ENCODE measurements at regions not wholly inside any gene's neighbourhood (a gene's known extent, or its start where the extent isn't known, plus 50 kb on each side); places are given as distances from the start of the nearest gene placed in this dataset.
"Not testable (repeated sequence)": the region's sequence is repeated elsewhere in the genome, so short reads cannot be mapped to it uniquely, and the experiment has no call there.

DNA sequence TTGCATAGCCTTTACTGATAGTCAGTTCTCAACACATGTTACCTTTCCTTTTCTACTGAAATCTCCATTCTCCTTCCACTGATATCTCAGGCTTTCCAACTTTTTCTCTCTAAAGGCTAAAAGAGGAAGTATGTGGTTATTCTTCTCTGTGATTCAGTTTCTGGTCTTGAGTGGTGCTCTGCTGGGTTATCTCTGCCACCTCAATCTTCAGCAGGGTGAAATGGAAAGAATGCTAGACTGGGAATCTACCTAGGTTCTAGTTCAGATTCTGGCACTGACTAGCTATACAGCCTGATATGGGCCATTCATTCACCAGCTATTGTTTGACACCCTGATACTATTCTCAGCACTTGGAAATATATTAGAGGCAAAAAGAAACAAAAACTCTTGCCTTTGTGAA, 124.9 kb upstream of the GRIA1 start:
- DNase-seq (ENCODE audit: low read depth): no peak

DNA sequence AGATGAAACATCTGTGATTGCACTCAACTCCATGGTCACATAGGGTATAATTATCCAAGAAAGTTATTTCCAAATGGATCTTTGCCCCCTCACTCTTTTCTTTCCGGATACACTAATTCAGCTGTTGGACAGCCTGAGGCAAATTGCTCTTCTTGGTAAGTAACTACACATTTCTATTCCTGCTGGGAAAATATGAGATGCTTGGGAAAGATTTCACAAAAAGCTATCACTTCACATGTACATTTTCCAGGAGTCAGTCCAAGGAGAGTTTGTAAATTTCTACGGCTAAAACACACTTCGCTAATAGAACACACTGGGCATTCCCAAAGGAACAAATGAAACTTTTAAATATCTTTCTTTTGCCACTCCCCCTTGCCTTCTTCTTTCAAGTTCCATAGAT, 123.0 kb upstream of the GRIA1 start:
- DNase-seq (ENCODE audit: low read depth): no peak

DNA sequence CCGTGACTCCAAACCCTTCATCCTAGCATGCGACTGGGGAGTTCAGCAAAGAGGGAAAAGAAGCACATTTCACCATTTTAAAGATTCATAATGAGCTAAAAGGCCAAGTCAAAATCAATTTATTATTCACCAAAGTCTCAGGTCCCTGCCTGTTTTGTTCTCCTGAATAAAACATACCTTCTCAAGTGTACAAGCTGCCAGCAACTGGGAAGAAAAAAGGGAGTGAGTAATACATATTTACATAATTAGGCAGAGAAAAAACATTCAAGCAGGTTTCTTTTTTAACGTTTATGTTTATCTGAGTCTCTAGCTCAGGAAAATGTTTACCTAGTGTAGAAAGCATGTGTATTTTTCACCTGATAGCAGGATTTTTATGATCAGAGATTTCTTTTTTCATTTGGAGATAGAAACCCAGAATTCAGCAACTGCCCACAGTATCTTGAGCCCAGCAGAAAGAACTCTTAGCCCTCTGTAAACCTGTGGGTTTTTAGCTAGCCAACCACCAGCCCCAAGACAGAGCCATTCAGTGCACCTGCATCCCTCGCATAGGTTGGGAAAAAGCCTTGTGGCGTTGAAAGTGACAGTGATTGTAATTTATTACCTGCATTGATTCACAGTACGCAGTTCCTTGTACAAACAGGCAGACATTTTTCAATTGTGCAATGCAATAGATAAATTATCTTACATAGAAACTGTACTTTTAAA, 117.9 kb upstream of the GRIA1 start:
- DNase-seq (ENCODE audit: low read depth): no peak

DNA sequence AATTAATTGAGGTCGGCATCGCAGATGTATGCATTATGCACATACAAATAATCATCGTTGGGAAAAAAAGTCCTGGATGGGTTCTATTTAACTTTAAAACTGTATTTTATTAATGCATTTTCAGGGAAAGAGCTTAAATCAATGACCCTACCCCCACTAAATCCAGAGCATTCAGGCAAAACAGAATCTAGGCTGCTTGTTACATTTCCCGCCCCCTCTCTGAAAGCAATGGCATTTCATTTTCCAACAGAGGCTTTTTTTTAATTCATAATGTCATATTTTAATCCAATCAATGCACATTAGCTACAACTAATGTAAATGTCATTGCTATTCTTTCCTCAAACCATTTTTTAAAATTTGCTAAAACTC, 117.4 kb upstream of the GRIA1 start:
- no peak for DNase-seq (ENCODE audit: low read depth)

DNA sequence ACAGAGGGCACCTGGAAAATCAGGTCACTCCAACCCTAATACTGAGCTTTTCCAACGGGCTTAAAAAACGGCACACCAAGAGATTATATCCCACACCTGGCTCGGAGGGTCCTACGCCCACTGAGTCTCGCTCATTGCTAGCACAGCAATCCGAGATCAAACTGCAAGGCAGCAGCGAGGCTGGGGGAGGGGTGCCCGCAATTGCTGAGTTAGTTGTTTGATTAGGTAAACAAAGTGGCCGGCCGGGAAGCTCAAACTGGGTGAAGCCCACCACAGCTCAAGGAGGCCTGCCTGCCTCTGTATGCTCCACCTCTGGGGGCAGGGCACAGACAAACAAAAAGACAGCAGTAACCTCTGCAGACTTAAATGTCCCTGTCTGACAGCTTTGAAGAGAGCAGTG, 108.8 kb upstream of the GRIA1 start:
- not testable (repeated sequence) for DNase-seq (ENCODE audit: low read depth)

DNA sequence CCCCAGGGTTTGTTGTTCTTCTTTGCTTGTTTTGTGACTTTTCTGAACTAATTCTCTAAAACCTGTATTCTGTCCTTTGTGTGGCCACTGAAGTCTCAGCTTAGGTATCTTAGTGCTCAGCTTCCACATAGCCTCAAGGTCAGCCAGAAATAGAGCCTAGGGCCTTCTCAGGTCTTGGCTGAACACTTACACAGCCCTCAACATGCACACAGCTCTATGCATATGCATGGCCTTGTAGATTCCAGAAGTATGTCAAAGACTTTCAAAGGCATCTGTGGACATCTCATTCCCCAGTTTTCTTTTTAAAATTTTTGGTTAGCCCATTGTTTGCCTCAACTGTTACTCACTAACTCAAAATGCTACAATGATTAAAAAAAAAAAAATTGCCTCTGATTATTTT, 99.9 kb upstream of the GRIA1 start:
- no peak for DNase-seq (ENCODE audit: low read depth)

DNA sequence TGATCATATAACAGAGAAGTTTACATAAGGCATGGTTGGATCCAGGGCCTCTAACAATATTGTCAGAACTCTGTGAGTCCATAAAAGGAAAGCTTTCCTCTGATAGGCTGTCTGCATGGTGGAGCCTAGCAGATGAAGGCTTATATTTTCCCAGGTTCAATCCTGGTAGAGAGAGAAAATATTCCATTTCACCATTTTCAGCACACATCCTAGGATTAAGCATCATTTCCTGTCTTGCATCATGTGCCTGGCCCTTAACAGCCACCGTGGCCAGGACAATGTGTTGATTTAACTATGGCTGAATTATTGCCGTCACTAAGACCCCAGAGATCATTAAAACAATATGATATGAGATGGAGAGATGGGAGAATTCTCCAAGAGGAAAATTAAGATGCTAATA, 90.9 kb upstream of the GRIA1 start:
- no peak for DNase-seq (ENCODE audit: low read depth)

DNA sequence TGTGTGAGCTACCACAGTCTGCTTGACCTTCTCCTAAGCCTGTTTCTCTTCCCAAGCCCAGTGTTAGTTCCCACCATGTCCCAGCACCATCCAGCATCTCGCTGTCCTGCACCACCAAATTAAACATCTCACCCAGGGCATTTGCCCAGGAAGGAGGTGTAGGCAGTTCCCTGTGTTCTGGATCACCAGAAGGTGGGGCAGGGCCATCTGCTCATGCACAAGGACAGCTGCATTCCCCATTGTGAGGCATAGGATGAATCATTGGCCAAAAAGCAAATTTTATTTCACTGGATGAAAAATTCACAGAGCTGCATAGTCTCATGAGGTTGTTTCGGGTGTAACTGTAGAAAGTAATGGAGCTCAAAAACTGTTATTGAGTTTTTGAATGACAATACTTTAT, 89.5 kb upstream of the GRIA1 start:
- no peak for DNase-seq (ENCODE audit: low read depth)

DNA sequence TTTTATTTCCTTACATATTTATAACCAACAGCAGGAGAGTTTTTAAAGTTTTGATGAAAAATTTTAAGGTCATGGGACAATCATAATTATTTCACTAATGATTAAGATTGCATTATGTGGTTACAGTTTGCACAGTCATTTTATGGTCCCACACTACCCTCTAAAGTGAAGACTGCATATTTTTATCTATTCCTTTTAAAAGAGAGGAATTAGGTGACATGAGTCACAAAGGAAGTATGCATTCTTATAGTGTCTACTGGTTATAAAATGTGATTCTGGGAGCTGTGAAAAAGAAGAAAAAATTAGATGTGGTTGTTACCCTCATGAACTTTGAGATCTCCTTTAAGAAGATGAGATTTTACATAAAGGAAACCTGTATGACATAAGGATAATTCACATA, 87.9 kb upstream of the GRIA1 start:
- DNase-seq (ENCODE audit: low read depth): no peak

DNA sequence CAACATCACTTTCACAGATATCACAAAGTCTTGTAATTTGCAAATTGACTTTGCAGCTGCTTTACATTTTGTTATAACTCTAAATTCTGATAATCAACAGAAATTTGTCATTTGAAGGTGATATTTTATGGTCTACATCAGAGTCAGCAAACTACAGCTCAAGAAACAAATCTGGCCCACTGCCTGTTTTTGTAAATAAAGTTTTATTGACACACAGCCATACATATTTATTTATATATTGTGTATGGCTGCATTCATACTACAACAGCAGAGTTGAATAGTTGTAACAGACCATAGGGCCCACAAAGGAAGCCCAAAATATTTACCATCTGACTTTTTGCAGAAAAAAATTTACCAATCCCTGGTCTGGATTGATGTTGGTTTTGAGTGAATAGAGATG, 87.0 kb upstream of the GRIA1 start:
- DNase-seq (ENCODE audit: low read depth): no peak

DNA sequence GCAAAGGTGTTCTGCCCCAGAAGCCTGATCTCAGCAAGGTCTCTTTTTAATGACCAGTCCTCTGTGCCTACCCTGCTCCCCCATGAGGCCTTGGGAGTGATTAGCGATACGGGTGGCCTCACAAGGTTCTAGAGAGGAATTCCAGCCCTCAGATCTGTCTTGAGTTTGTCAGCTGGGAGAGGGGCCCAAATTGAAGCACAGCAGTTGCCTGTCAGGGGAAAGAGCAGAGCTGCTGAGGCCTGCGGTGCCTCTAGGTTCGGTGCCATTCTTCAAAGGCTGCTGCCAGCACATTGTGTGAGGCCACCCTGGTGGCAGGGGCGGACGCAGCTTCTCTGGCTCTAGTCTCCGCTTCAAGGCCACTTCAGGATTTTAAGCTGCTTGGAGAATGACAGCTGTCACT, 85.7 kb upstream of the GRIA1 start:
- DNase-seq (ENCODE audit: low read depth): no peak

DNA sequence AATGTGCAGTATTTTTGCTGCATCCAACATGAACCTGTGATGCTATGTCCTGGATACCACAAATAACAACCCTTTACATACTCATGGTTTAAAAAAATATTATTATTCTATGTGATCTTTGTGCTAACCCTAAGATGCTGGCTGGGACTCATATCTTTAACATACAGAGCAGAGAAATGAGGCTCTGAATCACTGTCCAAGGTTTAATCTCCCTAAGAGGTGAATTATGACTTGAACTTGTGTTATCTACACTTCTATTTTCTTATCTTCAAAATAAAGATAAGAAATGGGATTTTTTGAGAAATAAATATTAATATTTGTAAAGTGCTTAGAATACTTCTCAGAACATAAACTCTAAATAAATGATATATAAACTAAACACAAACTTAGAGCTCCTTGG, 68.8 kb upstream of the GRIA1 start:
- no peak for DNase-seq (ENCODE audit: low read depth)

DNA sequence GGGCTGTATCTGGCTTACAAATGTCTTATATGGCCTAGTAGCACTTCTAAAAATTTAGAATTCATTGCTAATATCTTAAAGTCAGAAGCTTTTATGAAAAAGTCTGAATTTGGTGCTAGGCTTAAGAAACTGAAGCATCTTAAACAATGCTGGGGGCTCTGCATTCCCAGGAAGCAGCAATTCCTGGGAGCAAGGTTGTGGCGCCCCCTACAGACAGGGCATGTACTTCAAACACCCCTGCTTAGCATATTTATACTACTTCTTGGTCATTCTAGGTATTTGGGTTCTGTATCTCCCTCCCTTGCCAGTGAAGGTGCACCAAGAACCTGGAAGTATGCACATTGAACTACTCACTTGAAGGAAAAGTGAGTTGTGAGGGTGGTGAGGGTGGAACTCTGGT, 64.6 kb upstream of the GRIA1 start:
- no peak for DNase-seq (ENCODE audit: low read depth)

DNA sequence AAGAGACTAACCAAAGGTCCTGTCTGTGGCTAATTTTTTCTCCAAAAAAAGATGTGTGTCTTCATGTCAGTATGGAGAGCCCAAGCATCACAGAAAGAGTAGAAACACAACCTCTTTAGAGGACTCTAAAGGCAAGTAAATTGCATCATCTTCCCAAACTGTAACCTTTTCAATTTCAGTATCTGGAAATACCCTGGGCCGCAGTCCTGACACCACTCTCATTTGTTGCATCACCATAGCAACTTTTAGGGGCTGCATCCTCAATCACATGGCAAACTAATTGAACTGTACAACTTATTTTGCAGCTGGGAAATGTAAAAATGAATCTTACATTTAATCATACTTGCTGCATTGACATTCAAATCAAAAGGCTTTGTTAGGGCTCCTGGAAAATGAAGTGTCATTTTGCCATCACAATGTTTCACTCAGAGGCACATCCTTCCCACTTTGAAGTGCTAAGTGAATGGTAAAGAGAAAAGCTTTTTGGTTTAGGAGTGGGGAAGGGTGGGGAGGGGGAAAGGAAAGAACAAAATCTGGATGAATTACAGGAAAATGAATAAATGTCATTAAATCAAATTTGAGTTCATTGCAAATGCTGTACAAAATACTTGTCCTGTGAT, 60.6 kb upstream of the GRIA1 start:
- DNase-seq (ENCODE audit: low read depth): no peak

DNA sequence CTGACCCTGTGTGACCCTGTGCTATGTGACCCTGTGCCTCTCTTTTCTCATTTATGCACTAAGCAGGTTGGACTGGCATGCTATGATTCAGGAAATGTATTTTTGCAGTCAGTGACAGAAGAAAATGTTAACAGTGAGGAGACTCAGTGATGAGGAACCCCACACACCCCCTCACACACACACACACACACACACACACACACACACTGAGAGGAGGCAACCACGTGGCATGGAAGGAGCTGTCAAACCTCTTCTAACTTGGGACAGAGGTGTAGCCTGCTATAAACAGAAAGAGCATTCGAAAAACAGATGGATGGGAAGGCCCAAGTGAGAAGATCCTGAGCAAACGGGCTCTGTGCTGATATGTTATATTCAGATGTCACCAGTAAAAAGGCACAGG, 57.9 kb upstream of the GRIA1 start:
- DNase-seq (ENCODE audit: low read depth): no peak

DNA sequence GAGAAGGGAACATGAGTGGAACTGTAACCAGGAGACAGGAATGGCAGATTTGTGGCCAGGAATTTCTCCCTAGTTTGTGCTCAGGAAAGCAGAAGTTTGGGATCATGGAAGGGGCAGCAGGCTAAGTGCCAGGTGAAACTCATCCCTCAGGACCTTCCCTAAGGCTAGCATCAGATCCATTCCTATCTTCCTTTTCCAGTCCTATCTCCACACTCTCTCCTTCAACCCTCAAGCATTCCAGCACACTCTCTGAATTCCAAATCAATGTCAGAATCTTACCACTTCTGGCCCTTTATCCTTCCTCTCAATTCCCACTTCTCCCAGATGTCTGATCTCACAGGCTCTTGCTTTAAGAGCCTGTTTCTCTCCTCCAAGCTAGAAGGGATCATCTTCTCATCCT, 53.2 kb upstream of the GRIA1 start:
- no peak for DNase-seq (ENCODE audit: low read depth)

DNA sequence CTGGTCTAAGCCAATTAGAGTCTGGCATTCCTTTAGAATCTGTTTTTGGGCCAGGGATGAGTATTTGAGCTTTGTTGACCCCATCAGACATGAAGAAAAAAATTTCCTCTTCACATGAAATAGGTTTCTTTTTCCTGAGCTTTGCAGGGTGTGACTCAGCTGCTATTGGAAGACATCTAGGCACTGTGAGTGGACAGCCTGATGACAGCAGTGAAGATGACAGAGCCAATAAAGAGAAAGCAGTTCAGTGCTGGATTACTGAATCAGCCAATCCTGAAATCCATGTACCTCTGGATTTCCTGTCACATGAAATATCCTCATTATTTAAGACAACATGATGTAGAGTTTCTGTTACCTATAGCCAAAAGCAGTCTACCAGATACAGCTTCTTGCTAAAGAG, 51.3 kb upstream of the GRIA1 start:
- DNase-seq (ENCODE audit: low read depth): no peak
